SW480 (cell line): ENCODE measurements at regions not wholly inside any gene's neighbourhood (a gene's known extent, or its start where the extent isn't known, plus 50 kb on each side); places are given as distances from the start of the nearest gene placed in this dataset.

ENCODE experiments used
- DNase-seq: peaks from one replicate; pipeline ENCODE4 v3.0.0-alpha.2; 2016; ENCODE audit warnings: low spot score

DNA sequence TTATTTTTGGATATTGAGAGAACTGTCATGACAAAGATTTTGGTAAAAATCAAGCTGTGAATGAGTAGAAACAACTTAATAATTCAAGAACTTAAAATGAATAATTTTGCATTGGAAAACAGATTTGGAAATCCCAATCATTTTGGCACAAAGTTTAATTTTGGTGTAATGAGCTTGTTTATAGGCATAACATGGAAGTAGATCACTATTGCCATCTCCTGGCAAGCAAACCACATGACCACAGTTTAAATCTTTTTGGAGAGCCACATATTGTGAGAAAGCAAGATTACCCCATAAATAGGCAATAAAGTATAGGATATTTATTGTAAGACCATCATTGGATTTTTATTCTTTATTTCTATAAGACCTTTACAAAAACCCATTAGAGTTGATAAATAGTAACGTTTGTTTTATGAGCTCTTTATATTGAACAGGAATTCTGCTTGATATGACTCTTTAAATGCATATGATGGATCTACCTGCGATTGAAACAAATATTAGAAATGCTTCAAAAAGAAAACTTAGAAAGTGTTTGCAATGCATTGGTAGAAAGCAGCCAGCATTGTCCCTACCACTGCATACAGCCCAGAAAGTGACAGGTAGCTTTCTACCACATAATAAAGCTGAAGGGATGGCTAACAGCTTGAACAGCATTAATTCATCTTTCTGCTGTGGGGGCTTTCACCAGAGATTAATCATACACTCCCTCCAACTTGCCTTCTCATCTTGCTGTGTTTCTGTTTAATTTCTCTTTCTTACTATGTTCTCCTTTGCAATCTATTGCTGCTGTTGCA, 766.8 kb downstream of the TBL1XR1 start:
- peak; percentile 33 for DNase-seq

DNA sequence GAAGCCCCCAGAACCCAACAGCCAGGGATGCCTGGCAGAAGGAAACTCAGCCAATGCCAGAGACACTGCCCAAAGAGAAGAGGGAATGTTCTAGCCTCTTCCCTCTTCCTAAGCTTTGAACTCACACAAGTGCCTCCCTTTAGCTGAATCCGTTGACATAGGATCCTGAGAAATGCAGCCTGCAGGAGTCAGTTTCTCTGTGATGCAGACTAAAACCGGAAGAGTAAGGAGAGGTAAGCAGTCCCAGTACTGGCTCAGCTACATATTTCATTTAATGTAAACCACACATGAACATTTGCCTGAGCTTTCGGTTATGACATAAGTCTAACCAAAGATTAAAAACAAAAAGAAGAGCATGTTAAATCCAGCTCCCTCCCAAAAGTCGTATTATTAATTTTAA, 768.7 kb downstream of the TBL1XR1 start:
- DNase-seq: no peak

DNA sequence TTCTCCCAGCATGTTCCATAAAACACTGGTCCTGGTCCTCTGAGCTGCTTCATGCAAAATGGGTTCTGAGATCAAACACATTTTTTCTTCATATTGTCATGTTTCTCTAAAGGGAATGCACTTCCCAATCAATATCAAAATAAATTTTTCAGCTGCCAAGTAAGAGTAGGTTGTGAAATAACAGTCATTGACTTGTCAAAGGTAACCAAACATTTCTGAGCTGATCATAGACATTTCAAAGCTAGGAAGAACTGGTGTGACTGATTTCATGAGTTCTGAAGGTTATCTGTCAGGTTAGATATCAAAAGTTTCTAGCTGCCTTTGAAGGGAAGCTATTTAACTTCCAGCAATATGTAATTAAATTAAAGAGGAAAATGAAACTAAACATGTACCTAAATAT, 770.9 kb downstream of the TBL1XR1 start:
- no peak for DNase-seq

DNA sequence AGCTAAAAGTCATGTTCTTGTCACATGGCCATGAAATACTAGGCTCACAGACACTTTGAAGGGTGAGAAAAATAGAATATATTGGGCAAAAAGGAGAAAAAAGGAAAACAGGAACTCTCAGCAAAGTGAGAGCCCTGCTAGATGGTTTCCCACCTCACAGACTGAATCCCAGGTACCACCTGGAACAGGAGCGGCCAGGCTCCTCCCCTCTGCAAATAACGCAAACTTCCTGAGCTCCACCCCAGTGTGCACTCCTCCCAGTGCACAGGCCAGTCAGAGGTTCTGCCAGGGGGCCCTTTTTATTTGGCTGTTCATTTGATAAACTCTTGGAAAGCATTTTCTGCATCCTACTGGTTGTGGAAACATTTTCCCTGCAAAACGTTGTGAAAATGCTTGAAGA, 780.4 kb downstream of the TBL1XR1 start:
- DNase-seq: no peak

DNA sequence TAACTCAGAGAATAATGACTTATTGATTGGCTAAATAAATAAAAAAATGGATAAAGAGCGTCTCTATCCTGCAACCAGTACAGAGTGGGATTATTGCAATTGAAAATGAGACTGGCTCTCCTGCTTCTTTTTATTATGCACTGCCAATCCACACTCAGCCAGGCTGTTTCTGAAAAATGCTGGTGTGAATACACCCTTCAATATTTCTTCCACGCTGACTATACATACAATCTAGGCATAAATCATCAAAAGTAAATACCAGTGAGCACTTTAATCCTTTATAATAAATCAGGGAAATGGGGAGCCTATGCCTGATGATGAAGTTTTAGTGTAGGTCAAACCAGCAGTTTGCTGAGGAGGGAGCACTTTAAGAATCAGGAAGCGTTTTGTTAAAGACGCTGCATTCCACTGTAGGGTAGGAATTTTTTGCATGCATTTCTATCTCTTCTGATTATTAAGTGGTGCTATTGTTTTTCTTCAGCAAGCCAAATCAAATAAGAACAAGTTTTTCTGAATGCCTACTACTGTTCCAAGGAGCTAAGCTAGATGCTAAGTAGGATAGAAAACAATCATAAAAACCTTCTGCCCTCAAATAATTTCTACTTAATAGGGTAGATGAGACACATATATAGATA, 781.5 kb downstream of the TBL1XR1 start:
- no peak for DNase-seq

DNA sequence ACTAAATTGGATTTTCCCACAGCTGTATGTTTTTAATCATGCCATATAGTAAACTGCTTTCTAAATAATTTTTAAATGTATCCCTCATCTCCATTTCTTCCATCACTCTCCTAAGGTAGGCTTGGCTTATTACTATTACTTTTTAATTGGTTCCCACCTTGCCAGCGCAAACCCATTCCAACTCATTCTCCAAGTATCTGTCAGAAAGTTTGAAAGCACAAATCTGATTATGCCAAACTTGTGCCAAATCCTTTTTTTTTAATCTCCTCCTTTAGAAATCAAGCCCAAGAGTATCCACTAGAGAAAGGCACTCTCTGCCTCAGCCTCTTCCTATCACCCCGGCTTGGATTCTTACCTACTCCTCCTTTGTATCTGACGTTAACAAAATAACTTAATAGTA, 784.5 kb downstream of the TBL1XR1 start:
- no peak for DNase-seq

DNA sequence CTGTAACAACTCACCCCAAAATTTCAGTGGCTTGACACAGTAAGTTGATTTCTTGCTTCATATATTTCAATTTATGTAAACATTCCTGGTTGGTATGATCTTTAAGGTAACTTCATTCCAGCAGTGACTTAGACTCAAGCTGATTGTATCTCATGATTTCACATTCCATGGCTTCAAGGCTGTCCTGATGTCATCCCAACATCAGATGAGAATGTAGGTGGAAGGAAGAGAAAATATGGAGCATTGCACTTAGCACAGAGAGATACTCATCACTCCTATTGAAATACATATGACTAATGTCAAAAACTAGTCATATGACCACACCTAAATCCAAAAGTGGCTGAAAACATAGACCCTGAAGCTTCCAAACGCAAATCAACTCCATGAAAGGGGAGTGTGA, 793.8 kb downstream of the TBL1XR1 start:
- no peak for DNase-seq

DNA sequence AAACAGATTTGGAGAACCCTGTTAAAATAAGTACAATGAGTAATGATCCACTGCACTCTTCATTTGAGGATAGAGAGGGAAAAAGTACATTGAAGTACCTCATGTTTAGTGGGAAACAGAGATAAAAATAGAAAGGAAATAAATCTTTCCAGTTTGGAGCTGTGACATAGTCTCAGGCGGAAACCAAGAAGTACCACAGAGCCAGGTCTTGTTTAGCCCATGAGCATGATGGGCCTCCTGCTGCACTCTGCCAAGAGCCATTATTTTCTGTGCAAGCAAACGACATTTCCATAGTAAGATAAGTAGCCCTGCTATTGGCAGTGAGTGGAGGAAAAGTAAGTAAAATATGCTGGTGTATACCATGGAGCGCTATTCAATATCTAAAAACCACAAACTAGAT, 796.1 kb downstream of the TBL1XR1 start:
- DNase-seq: no peak

DNA sequence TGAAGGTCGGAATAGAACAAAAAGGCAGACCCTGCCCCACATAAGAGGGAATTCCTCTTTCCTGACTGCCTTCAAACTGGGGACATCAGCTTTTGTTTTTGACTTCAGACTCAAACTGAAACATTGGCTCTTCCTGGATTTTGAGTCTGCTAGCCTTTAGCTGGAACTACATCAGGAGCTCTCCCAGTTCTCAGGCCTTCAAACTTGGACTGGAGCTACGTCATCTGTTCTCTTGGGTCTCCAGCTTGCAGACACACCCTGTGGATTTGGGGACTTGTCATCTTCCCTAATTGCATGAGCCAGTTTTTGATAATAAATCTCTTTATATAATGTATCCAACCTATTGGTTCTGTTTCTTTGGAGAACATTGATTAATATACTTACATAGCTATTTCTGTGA, 798.1 kb downstream of the TBL1XR1 start:
- no peak for DNase-seq

DNA sequence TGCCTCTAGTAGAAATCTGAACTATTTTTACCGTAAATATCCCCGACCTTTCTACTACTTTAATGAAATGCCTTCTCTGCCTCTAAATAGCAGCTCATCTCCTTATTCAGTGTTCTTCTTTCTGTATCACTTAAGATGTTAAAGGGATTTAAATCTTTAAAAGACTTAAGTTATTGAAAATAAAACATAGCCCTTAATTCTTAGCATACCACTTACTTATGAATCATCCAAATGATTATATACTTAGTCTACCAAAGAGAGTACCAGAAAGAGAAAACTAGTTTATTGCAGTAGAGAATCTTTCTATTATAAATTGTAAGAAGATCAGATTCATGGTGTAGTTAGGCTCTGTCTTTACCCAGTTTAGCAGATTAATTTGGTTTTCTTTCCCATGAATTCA, 802.0 kb downstream of the TBL1XR1 start:
- no peak for DNase-seq

DNA sequence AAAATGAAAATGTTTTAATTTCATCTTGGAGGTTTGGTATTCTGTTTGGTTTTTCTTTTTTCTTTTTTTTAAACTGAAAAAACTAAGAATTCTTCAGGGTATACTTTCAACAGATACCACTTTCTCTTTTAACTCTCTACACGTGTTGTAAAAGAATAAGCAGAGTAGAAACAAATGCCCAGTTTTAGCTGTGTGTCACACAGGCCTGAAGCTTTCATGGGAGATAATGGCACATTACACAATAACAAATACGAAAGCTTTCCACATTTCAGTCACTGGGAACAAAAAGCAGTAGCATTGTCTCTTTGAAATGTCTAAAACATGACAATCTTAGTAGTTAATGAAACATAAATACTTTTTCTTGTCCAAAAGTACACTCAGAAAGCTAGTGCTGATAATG, 818.5 kb downstream of the TBL1XR1 start:
- DNase-seq: no peak

DNA sequence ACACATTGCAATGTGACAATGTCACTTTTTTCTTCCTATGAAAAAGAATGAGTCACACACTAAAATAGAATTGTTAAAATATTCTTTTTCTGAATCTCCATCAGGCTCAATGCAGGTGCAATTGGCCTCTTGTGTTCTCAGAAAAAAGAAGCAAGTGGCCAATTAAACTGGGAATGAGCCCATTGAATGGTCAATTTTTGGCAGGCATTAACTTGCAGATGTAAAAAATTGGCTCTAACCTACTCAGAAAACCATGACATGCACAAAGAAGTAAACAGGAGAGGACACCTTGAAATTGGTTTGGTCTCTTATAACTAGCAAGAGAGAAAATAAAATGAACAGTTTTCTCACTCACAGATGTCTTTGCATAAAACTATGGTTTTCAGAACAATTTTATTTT, 820.8 kb downstream of the TBL1XR1 start:
- no peak for DNase-seq

DNA sequence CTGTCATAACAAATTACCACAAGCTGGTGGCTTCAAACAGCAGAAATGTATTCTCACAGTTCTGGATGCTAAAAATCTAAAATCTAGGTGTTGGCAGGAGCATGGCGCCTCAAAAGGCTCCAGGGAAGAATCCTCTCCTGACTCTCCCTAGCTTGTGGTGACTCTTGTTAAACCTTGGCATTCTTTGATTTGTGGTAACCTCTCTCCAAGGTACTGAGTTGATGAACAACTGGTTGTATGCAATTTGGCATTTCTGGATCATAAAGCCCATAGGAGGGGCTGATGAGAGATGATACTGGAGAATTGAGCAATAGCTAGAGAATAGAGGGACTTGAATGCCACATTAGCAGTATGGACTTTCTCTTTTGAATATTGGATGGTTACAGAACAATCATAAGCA, 821.8 kb downstream of the TBL1XR1 start:
- no peak for DNase-seq

DNA sequence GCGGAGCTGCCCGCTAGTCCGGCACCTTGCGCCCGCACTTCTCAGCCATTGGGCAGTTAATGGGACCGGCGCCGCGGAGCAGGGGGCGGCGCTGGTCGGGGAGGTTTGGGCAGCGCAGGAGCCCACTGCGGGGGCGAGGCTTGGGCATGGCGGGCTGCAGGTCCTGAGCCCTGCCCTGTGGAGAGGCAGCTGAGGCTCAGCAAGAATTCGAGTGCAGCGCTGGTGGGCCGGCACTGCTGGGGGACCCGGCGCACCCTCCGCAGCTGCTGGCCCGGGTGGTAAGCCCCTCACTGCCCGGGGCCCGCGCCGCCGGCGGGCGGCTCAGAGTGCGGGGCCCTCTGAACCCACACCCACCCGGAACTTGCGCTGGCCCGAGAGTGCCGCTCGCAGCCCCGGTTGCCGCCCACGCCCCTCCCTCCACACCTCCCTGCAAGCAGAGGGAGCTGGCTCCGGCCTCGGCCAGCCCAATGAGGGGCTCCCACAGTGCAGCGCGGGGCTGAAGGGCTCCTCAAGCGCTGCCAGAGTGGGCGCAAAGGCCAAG, 835.0 kb downstream of the TBL1XR1 start:
- no peak for DNase-seq

DNA sequence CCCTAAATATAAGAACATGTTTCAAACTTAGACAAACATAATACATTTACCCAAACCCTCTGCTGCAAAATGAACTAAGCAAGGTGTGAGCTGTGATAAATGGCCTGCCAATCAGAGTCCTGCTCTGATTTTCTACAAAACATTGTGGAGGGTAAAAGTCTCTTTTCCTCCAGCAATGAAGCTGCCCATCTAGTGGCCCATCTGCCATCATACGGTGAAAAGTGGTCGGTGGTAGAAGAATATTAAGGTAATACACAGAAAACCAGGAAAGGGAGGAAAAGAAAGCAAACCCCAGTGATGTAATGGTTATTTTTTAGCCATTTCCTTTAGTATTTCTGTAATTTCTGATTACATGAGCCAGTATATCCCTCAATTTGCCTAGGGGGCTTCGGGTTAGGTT, 838.1 kb downstream of the TBL1XR1 start:
- no peak for DNase-seq

DNA sequence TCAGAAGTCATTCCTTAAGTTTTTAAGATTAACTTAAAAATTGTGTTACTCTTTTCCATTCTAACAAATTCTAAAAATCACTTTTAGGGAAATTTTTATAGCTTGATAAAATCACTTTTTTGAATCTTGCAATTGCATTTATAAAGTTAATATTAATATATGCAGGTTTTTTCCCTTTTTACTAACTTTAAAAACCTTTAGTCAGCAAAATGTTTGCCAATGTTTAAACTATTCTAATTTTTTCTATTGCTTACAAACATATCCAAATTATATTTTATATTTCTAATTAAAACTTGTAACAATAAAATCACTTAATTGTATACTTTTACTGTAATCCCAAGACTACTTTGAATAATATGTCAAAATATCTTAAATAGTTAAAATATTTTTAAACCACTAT, 839.4 kb downstream of the TBL1XR1 start:
- no peak for DNase-seq

DNA sequence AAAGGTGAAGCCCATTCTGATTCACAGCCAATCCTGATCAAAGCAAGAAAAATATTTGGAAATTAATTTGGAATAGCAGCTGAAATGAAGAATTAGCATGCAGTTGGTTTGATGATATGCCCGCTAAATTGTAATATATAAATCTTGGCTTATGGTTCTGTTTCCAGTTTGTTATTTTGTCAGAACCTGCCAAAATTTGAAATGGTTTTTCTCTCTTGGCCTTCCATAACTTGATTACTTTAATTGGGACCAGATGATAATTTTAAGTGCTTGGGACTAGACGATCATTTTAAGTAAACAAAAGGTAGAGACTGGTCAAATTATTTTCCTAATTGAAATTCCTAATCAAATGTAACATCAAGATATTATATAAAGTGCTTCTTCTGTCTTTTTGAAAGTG, 842.4 kb downstream of the TBL1XR1 start:
- DNase-seq: no peak

DNA sequence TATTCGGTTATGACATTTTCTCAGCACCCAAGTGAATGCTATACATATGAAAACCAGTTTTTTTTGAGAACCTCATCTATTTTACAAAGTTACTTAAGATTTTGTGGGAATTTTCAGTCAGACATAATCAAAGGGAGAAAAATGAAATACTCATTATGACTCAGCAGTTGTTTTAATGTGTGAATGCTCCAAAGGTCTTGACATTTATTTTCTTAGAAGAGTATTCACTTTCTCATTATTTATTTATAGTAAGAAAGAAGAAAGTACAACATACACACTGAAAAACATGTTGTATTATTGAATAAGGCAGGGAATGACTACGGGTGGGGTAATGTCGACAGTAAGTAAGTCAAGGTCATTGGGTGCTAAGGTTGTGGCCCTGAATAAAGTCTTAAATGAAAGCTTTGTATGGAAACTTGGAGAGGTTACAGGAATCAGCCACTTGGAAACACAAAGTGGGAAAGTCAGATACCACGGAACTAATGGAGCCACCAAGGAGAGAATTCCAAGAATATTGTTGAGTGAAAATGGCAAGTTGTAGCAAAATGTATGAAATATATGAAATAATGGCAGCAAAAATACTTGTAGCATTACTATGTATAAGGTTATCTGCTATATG, 844.5 kb downstream of the TBL1XR1 start:
- no peak for DNase-seq

DNA sequence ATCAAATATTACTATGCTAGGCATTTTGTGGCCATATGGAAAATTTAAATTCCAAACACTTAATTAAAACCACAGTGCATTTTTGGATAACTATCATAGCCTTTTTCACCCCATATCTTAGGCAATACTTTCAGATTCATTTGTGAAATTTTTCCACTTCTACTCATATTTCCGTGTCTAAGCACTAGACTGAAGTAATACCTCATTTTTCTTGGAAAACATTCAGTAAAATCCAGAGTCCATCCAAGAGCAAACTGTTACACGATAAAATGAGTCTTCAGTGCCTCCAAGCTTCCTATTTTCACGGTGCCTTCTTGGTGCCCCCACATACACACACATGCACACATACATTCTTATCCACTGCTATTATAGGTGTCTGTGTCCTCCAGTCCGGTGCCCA, 845.9 kb downstream of the TBL1XR1 start:
- no peak for DNase-seq

DNA sequence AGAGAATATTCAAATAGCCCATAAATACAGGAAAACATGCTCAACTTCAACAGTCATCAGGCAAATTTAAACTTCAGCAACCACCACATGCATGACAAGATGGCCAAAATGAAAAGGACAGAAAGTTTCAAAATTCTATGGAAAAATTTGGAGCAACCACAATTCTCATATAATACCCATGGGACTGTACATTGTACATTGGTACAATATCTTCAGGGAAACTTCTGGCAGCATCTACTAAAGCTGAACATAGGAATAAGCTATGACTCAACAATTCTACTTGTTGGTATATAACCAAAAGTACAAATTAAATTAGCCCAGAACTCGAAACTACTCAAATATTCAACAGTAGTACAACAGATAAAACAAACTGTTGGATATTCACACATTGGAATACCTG, 847.6 kb downstream of the TBL1XR1 start:
- DNase-seq: no peak

DNA sequence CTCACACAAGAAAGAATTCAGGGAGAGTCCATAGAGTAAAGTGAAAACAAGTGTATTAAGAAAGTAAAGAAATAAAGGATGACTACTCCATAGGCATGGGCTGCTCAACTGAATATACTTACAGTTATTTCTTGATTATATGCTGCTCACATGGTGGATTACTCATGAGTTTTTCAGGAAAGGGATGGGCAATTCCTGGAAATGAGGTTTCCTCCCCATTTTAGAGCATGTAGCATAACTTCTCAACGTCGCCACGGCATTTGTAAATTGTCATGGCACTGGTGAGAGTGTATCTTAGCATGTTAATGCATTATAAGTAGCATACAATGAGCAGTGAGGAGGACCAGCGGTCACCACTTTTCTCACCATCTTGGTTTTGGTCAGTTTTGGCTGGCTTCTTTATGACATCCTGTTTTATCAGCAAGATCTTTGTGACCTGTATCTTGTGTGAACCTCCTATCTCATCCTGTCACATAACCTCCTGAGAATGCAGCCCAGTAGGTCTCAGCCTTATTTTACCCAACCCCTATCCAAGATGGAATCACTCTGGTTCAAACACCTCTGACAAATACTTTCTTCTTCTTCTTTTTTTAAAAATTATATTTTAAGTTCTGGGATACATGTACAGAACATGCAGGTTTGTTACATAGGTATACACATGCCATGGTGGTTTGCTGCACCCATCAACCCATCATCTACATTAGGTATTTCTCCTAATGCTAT, 849.7 kb downstream of the TBL1XR1 start:
- DNase-seq: no peak

DNA sequence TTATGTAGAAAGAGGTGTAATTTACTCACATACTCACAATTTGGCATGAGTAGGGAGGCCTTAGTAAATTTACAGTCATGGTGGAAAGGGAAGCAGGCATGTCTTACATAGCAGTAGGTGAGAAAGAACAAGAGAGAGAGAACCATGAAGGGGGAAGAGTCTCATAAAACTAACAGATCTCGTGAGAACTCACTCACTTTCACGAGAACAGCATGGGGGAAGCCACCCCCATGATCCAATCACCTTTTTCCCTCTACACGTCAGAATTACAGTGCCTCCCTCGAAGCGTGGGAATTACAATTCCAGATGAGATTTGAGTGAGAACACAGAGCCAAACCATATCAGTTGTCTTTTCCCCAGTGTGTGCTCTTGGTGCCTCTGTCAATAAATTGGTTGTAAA, 855.3 kb downstream of the TBL1XR1 start:
- no peak for DNase-seq

DNA sequence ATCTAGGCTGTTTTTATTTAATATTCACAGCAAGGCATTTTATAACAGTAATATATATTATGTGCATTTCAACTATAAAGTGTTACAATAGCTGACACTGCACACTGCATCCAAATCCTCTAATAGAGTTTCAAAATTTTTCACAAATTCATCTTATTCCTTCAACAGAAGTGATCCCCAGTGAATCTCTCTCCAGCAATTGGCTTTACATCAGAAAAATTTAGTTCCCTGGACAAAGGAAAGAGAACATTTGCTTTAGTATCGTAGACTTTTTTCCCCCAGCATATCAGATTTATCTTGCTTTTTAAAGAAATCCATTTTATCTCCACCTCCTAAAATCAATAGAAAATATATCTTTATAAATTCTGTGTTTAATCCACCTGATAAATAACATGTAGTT, 868.6 kb downstream of the TBL1XR1 start:
- DNase-seq: no peak
